LNCAP (cell line): ENCODE measurements at regions not wholly inside any gene's neighbourhood (a gene's known extent, or its start where the extent isn't known, plus 50 kb on each side); places are given as distances from the start of the nearest gene placed in this dataset.

ENCODE experiments used
- TF ChIP-seq, protein P1 (sequence below): fragments of 450-650 bp; IDR thresholded peaks from 2 replicates; pipeline ENCODE4 v1.5.1; 2017; ENCODE audit warnings: mild to moderate bottlenecking

DNA sequence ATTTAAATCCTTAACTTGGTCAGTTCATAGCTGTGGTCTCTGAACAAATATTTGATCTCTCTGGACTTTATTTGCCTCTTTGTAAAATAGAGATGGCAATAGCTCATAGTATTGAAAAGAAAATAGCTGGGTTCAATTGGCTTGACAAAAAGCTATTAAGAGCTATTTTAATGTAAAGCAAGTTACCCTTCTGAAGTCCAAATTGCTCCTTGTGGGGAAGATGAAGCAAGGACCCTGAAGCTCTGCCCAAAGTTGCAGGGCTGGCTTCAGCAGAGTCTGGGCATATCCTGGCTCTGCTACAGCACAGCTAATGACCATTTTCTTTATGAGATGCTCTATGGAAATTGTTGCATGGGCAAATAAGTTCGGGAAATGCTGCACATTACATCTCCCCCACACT lies 484.5 kb downstream of the TDRD3 start:
- TF ChIP-seq, protein P1, sequence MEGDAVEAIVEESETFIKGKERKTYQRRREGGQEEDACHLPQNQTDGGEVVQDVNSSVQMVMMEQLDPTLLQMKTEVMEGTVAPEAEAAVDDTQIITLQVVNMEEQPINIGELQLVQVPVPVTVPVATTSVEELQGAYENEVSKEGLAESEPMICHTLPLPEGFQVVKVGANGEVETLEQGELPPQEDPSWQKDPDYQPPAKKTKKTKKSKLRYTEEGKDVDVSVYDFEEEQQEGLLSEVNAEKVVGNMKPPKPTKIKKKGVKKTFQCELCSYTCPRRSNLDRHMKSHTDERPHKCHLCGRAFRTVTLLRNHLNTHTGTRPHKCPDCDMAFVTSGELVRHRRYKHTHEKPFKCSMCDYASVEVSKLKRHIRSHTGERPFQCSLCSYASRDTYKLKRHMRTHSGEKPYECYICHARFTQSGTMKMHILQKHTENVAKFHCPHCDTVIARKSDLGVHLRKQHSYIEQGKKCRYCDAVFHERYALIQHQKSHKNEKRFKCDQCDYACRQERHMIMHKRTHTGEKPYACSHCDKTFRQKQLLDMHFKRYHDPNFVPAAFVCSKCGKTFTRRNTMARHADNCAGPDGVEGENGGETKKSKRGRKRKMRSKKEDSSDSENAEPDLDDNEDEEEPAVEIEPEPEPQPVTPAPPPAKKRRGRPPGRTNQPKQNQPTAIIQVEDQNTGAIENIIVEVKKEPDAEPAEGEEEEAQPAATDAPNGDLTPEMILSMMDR, result no peak

DNA sequence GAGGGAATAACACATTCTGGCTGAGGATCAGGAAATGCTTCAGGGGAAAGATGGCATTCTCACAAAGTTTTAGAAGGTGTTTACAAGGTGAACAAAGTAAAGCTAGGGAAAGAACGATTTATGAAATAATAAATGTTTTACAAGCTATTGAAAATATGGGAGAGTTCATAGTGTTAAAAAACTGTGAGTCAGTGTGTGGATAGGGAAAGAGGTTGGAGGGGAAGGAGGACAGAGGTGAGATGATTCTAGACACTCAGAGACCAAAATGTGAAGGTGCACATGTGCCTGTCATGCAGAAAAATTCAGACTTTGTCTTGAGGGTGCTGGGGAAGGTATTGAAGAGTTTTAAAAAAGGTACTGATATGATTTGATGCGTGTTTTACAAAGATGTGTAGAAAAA lies 476.1 kb downstream of the TDRD3 start:
- TF ChIP-seq, protein P1, result no peak

DNA sequence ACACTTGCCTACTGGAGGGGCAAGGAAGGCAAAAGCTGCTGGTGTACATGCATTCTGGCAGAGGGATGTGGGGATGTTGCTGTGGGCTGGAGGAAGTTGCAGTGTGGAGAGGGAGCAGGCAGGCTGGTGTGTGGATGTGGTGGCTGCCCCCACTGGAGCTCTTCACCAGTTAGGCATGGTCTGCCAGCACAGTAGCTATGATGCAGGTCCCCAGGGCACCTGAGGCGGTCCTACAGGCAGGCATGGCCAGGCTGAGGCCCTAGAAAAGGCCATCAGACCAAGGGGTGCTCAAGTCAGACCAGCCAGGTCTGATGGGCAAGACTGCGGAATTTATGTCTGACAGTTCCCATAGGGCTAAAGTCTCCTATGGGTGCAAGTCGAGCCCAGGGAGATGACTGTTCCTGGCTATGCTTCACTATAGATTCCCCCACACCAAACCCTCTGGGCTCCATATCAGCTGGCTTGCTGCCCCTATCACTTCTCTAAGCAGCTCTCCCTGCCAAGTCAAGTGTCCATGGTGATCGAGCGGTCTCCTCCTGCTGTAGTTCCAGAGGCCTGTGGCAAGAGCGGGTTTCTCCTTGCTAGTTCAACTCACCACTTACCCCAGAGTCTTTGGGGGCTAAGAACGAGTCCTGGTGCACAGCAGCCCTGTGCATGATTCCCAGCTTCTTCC lies 473.1 kb downstream of the TDRD3 start:
- TF ChIP-seq, protein P1, result no peak

DNA sequence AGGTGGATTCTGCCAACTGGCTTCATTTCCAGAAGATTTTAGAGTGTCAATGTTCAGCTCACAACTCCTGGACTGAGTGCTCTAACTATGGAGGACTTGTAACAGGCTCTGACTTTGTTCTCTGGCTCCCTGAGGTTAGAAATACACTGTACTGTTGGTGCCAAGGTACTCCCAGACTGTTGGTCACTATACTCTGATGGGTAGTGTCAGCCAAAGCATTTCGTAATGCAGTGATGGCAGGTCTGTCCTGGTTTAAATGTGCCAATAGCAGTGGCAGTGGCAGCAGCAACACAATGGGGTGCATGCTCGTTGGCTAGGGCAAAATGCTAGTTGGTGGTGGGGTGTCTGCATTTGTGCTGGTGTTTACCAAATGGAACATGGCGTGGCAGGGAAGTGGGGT lies 472.2 kb downstream of the TDRD3 start:
- TF ChIP-seq, protein P1, result no peak

DNA sequence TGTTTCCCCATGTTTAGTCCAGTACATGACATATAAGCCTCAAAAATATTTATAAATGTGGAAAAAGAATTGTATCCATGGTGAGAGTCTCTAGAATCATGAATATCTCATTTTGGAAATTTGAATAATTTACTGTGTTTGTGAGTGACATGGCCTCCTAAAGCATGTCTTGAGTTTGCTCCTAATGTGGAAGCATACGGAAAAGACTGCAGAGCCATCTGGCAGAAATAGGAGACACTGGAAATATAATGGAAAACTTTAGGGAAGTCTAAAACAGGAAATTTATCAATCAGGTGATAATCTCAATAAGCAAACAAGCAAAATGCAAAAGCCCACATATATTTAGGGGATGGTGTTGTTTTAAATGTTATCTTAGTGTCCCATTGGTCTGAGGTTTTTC lies 465.0 kb downstream of the TDRD3 start:
- TF ChIP-seq, protein P1, result no peak

DNA sequence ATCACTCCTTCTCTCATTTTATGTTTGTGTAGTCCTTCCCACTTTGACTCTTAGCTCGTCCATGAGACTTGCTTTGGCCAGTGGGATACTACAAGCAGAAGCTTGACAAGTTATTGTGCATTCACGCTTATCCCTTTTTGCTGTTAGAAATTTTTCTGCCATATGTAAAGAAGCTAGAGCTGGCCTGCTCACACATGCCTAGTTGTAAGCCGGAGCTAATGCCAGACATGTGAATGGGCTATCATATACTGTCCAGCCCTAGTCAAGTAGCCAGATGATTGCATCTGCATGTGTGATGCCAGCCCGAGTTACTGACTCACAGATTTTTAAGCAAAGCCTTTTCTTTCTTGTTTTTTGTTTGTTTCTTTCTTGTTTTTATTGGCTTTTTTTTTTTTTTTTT lies 460.7 kb downstream of the TDRD3 start:
- TF ChIP-seq, protein P1, result no peak

DNA sequence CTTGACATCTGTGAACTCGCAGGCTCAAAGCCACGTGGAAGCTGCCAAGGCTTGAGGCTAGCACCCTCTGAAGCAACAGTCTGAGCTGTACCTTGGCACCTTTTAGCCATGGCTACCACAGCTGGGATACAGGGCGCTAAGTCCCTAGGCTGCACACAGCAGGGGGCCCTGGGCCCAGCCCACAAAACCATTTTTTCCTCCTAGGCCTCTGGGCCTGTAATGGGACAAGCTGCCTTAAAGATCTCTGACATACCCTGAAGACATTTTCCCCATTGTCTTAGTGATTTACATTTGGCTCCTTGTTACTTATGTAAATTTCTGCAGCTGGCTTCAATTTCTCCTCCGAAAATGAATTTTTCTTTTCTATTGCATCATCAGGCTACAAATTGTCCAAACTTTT lies 455.9 kb downstream of the TDRD3 start:
- TF ChIP-seq, protein P1, result no peak

DNA sequence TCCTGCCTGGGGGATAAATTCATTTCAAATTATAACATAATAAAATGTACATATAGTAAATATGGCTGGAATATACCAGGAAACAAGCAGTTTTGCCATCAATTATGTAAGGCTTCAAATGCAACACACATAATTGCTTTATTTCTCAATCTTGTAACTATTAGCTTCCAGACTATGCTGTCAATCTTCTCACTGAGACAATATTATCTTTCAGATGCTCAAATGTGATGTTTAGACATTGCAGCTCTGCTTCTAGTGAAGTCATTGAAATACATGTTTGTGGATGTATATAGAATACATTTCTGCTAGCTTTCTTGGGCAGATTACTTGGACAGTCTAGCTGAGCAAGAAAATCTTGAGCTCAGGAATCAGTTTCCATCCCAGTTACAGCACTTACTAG lies 454.4 kb downstream of the TDRD3 start:
- TF ChIP-seq, protein P1, result no peak
